ENCODE measurements at regions not wholly inside any gene's neighbourhood (a gene's known extent, or its start where the extent isn't known, plus 50 kb on each side); places are given as distances from the start of the nearest gene placed in this dataset.
"Not testable (repeated sequence)": the region's sequence is repeated elsewhere in the genome, so short reads cannot be mapped to it uniquely, and the experiment has no call there.

DNA sequence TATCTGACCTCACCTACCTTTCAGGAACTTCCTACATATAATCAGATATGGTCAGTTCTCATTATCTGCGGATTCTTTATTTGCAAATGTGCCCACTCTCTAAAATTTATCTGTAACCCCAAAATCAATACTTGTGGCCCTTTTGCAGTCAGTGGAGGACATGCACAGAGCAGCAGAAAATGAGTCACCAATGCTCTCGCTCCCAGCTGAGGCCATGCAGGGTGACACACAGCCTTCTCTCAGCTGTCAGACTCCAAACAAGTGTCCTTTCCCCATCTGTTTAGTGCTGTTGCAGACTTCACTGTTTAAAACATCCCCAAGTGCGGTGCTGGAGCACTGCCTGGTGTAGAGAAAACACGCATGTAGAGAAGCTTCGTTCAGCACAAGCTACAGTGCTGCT, 171.9 kb upstream of the SALL3 start:
- DNase-seq, result no peak

DNA sequence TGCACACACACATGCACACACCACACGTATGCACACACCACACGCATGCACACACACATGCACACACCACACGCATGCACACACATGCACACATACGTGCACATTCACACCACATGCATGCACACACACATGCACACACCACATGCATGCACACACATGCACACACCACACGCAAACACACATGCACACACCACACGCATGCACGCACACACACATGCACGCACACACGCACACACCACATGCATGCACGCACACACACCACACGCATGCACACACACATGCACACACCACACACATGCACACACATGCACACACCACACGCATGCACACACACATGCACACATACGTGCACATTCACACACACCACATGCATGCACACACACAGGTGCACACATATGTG, 169.8 kb upstream of the SALL3 start:
- no peak for DNase-seq

DNA sequence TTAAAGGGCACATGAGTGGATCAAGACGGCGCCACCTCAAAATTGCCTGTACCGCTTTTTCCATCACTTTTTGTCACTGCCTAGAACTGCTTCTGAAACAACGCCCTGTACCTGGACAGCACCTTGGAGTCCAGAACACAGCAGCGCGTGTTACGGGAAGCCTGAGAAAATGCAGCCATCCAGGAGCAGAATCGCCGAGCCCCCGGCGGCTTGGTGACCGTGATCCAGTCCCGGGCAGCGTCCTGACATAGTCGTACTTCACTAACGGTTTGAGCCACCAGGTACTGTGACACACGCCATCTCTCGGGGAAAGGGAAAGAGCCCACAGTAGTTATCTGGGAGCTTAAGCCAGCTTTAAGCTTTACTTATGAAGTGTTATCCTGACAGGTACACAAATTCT, 168.9 kb upstream of the SALL3 start:
- DNase-seq, result no peak

DNA sequence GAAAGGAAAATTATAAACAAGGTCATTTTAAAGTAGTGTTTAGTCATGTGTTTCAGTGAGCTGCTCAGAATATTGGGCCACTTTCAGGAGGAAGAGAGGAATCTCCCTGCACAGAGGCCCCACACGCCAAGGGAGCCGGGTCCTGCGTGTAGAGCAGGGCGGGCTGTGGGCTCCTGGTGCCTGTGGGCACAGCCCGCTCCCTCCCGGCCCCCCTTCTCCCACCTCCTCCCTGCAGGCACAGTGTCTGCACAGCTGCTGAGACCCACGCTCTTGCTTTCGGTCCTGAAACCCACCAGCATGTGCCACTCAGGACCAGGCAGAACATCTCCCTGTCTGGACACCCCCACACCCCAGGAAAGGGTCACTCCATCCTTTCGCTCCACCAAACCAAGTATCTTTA, 167.6 kb upstream of the SALL3 start:
- DNase-seq, result no peak

DNA sequence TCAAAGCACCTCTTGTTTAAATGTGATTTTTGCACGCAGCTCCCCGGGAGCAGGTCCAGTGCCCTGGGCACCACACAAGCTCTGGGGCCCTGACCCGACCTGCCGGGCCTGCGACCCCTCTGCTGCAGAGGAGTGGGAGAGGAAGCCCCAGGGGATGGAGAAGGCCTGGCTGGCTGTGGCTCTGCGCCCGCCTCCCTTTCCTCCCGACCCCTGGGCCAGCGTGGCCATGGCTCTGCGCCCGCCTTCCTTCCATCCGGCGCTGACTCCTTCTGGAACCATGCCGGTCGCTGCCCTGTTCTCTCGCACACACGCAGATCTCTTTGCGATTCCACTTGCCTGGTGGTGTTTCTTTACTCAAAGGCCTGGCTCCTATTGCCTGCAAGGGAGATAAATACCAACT, 166.5 kb upstream of the SALL3 start:
- DNase-seq, result no peak

DNA sequence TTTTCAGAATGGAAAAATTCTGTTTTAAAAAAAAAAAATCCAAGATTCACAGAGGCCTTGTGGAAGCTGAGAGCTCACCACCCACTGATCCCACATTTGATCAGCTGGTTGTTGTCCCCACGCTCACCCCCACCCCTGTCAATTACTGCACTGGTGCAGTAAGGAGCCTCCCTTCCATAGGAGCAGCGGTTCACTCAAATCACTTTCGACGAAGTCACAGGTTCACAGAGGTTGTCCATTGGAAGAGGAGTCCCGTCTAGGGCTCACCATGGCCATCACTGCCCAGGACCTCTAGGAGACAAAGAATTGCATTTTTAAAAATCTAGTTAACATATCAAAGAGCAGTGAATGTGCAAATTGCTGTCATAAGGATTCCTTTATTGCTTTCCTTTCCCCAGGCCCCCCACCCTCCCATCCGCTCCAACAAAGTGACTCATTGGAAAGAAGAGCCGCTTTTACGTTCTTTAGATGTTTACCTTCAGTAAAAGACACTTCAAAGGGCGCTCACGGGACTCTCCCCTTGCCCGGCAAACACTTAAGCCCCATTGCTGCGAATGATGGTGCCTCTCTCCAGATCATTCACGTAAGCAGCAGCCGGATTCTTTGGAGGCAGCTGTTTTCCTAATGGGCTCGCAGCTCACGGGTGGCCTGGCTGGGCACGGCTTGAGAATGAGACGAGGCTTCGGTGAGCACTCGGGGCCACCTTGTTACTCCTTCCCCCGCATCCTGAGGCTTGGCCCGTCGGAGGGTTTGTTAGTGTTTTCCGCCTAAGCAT, 165.5 kb upstream of the SALL3 start:
- DNase-seq, result peak in 1 of 2 experiments; percentile 3

DNA sequence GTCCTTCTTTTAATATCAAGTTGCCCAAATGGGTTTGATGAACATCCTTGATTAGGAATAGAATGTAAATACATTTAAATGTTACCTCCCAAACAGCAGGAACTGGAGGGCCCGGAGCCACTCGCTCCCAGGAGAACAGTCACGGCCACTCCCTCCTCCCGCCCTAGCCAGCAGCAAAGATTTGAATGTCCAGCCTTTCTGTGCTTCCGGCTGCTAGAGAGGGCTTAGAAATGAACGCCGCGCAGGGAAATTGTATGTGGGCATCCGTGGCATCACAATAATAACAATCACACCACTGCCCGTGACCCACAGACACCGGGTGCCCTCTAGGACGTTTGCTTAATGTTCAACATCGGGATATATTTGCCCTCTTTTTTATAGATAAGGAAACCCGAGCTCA, 164.9 kb upstream of the SALL3 start:
- DNase-seq, result no peak

DNA sequence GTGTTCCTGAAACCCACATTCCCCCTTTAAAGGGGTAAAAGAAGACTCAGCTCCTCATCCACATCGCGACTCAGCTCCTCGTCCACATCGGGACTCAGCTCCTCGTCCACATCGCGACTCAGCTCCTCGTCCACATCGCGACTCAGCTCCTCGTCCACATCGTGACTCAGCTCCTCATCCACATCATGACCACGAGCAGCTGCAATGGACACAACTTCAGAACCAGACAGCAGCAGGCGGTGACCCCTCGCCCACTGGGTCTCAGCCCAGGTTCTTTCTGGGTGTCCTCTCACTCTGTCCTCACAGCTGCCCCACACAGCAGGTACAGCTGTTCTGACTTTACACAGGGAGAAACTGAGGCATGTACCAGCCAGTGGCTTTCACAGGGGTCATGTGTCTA, 163.5 kb upstream of the SALL3 start:
- DNase-seq, result no peak

DNA sequence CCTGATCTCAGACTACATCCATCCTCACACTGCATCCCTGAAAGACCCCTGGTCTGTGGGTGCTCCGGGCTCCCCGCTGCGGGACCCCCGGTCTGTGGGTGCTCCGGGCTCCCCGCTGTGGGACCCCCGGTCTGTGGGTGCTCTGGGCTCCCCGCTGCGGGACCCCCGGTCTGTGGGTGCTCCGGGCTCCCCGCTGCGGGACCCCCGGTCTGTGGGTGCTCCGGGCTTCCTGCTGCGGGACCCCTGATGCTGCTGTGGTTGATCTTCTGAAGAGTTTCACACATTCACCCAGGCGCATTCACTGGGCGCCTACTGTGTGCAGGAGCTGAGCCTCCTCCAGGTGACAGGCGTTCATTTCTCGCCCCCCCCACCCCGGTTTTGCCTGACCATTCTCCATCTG, 162.7 kb upstream of the SALL3 start:
- no peak for DNase-seq

DNA sequence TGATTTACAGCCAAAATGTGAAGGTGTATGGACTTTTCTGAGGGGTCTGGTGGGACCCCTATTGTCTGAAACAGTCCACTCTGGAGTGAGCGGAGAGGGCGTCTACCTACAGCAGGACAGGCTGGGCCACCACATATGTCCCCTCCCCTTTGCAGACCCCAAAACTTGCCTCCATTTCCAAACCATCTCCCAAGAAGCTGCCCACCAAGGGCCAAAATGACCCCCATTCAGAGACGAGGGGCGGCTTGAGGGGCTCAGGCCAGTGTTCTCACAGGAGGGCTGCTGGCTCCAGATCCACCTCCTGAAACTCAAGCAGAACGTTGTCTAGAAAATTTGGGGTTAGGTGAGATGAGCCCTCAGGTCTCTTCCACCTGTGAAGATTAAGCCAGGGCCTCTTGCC, 161.1 kb upstream of the SALL3 start:
- DNase-seq, result no peak

DNA sequence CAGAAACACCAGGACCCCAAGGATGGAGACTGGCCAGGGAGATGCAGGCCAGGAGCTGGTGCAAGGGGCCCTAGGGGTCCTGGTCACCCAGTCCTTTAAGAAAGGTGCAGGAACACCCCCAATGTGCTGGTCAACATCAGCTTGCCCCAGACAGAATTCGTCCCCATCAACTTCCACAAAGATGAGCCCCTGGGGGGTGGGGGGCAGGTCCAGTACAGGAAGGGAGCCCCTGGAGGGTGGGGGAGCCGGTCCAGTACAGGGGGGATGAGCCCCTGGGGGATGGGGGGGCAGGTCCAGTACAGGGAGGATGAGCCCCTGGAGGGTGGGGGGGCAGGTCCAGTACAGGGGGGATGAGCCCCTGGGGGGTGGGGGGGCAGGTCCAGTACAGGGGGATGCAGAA, 160.7 kb upstream of the SALL3 start:
- DNase-seq, result no peak

DNA sequence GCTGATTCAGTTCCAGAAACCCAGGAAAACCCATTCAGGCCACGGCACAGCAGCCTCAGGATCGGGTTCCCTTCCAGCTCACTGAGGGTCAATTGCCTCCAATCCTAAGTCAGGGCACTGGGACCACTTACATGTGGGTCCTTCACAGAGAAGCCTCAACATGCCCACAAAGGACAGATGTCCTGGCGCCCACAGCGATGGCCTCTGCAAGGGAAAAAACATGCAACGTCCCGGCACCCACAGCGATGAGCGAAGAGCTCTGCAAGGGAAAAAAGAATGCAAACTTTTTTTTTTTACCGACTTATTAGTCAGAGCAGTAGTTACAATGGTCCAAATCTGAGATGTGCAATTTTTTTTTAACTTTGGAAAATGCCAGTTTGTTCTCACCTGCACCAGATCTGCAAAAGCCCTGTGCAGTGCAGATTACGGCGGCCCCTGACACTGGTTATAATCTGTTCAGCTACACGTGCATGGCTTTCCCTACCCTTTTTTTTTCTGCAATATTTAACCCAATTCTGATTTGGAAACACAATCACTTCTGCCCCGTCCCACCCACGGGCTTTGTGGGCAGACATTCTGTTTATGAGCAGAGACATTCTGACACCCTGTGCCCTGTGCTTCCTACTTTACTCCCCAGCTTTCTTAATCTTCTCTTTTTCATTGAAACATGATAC, 159.3 kb upstream of the SALL3 start:
- no peak for DNase-seq

DNA sequence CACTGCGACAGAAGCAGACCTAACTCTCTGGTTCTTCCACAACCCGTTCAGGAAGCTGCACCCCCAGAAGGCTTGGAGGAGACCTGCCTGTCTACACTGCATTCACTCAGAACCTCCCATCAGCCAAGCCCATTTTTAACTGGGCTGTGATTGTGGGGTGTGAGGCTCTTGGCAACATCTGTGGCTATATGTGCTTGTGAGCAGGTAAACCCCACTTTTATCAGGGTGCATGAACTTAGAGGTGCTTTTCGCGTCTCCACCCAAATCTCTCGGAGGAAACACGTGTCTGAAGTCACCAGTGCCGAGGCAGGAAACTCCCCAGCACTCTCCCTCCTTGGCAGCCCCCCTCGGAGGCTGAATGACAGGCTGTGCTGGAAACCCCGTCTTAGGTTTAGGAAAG, 158.2 kb upstream of the SALL3 start:
- no peak for DNase-seq

DNA sequence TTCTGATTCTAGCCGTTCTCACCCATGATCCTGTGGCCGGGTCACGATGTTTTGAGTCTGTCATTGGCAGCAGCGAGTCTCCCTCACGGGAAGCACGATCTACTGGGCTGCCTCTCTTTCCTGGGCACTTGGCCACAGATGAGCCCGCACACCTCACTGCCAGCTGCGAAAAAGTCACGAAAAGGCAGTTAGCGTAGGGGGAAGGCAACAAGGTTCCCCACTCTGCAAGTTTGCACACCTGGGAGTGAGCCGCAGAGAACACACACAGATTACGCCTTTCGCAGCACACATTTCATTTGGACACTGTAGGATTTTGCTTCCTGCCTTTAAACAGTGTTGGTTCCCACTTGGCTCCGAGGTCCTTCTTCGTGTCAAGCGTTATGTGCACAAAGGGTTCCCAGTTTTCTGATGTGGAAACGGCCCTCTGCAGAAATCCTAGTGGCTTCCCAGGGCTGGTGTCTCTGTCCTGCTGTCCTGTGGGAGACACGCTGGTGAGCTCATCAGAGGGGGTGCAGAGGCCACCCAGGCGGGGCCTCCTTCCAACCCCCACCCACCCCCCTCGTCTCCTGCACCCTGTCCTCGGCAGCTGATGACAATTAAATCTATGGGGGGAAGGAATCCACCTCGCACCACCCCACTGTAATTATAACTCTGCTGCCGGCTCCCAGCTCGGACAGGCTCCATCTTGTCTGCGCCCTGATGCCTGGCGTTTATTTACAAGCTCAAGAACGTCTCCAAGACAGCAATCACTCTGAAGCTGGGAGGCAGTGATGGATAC, 157.3 kb upstream of the SALL3 start:
- no peak for DNase-seq

DNA sequence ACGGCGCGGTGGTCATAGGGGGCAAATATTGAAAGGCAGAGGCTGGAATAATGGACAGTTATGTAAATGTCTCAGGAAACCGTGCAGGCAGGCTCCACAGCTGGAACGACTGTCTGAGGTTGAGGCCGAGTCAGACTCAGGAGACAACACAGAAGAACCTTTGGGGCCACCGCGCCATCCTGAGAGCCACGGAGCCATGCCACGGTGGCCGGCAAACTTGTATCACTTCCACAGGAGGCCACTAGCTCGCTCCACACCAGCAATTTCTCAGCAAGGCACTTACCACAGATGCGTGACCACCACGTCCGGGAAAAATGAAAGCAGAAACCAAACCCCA, 156.7 kb upstream of the SALL3 start:
- DNase-seq, result no peak

DNA sequence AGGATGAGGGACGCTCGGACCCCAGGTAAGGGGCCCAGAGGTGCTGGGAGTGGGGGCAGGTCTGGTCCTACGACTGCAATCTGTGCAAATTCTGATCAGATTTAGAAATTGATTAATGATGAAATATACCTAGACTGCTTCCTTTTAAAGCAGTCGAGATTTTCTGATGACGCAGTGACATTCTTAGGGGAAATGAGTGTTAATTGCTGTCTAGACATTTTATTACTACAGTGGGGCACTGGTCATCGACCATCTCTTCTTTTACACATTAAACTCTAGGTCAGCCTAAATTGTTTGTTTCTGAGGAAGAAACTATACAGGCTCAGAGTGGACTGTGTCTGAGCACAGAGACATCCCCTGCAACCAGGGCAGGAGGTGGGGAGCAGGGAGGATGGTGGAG, 154.4 kb upstream of the SALL3 start:
- DNase-seq, result no peak

DNA sequence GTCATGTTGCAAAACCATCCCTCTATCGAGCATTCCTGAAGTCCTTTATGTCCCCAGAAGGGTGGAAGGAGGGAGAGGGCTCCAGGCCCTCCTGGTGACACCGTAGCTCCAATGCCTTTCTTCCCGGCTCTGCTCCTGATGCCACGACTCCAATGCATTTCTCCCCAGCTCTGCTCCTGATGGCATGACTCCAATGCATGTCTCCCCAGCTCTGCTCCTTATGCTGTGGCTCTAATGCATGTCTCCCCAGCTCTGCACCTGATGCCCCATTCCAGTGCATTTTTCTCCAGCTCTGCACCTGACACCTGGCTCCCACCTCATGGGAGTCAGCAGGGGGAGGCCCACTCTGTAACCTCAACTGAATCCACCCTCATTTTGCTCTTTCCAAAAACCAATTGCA, 153.0 kb upstream of the SALL3 start:
- no peak for DNase-seq

DNA sequence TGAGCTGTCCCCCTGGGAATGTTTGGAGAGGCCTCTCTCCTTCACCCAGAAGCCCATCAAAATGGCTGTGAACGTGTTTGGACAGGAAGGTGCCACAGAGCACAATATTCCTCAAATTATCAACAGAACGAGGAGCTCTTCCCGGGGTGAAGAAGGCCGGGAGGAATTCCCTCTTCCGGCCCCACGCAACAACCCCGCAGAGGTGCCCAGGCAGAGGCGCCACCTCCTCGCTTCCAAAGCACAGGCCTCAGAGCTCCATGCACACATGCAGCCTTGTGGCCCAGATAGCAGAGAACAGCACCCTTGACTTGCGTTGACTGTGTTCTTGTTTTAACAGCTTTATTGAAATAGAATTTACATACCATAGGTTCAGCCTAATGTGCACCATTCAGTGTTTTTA, 152.5 kb upstream of the SALL3 start:
- no peak for DNase-seq

DNA sequence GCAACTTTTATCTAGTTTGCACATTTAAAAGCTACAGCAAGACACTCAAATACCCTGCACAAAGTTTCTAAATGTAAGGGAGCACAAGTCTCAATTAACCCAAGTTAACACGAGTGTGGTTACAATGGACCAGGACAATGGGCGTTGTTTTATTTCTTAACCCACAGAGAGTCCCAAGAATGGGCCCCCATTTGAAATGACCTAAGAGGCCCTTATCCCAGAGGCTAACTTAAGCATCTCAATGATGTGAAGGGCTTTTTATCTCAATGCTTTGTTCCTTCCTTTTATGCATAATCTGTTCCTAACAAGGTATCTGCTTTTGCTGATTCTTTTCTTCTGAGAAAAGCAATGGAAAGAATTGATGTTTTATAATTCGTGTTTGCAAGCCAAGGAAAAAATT, 151.5 kb upstream of the SALL3 start:
- no peak for DNase-seq

DNA sequence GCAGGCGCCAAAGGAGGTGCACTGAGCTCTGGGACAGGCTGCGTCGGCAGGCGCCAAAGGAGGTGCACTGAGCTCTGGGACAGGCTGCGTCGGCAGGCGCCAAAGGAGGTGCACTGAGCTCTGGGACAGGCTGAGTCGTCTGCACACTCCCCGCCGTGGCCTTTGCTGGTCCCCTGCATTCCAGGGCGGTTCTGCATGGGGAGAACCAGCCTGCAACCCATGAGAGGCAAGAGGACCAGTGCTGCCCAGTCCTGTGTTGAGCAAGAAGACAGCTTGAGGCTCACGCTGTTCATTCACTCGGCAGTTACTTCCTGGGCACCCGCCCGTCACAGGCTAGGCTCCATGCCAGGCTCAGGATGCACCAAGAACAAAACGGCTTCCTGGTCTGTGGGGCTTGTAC, 150.6 kb upstream of the SALL3 start:
- DNase-seq, result not testable (repeated sequence)

DNA sequence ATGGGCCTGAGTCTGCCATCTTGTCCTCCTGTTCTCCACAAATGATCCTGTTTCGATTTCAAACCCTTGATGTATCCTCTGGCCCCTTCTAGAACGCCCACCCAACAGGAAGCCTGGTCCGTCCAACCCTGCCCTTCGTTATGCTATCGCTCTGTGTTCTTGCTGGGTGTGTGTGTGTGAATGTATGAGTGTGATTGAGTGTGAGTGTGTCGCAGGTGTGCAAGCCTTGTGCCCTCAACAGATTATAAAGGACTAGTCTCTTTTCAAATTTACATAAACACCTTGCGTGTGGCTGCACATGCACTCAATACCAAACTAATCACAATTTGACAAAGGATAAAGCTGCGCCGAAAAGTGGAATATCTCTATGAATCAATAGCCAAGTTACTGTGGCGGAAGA, 149.5 kb upstream of the SALL3 start:
- no peak for DNase-seq

DNA sequence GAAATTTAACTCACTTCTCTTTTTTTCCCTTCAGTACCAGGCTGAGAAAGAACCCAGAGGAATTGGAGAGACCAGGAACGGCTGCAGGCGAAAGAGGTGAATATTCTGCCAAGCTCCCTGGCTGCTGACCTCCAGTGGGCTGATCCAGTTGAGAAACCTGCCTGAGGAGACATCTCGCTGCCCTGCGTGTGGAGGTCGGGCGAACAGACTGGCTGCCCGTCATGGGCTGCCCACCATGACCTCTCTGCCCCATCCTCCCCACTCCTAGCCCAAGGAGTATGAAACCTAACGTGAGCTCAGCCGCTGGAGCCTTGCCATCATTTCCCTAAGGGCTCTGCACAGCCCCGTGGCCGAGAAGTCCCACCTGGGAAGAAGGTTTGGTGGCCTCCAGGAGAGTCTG, 148.8 kb upstream of the SALL3 start:
- no peak for DNase-seq

DNA sequence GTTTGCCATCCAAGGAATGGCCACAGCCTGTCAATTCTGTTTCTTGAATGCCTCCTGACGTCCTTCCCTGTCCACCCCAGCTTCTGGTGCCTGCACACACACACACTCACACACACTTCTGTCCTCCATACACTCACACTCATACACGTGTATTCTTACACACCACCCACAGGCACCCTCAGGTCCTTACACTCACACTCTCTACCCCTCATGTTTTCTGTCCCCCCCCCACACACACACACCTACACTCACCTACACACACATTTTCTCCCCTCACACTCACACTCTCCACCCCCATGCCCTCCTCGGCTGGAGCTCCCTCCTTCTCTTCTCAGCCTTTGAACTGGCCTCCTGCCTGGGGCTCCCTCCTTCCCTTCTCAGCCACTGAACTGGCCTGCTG, 148.0 kb upstream of the SALL3 start:
- DNase-seq, result no peak

DNA sequence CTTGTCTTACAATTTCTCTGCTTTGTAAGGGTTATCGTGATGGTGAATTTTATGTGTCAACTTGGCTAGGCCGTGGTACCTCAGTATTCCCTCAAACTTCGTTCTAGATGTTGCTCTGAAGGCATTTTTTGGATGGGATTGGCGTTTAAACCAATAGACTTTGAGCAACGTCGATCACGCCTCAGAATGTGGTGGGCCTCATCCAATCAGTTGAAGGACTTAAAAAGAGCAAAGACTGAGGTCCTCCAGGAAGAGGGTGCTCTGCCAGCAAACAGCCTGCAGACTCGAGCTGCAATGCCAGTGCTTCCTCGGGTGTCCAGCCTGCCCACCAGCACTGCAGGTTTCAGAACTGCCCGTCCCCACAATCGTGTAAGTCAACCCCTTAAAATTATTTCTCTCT, 145.8 kb upstream of the SALL3 start:
- no peak for DNase-seq

Data from NCI-H524 (cell line).